ENCODE measurements at regions not wholly inside any gene's neighbourhood (a gene's known extent, or its start where the extent isn't known, plus 50 kb on each side); places are given as distances from the start of the nearest gene placed in this dataset.

DNA sequence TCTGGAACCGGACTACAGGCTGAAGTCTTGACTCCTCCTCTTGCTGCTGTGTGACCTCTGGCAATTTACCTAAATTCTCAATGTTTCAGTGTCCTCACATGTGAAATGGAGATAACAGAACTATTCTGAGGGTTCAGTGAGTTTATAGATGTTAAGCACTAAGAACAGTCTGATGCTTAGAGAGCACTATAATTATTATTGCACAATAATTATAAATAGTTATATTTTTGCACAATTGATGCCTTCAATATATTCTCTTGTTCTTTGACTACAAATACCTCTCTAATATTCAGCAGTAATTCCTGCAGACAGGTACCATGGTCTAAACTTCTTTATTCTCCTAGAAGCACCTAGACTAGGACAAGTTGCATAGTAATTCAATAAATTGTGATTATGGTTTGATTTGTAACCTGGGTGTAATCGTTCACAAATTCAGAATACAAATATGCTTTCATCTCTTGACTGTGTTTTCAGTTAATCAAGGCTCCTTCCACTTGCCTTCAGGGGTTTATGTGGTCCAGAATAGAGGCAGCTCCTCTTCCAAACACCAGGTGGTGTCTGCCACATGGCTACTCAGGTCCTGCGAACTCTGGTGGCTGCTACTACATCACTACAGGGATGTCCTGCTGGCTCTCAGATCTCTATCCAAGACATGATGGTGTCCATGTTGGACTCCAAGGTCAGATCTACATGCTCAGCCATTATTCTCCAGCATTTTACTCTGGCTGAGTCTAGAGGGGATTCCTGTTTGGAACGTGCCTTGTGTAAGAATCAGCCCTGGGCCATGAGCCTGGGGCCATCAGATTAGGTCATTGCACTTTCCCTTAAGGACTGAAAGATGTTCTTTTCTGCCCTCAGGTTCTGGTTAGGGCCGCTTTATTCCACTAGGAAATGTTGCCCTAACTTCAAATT, 103.4 kb downstream of the QRFPR start:
- DNase-seq: no peak

DNA sequence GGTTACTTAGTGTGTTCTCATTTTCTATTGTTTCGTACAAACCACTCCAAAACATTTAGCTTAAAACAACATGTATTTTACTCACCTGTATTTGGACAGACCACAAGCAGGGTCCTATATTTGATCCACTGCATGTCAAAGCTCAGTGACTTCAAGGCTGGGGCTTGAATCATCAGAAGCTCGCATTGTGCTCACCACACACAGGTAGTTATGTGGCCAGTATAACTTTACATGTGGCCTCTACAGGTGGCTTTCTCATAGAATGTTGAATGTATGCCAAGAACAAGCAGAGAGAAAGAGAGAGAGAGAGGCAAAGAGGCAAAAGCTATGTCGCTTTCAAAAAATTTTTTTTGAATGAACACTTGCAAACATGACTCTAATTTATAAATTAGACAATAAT, 107.6 kb downstream of the QRFPR start:
- DNase-seq: no peak

DNA sequence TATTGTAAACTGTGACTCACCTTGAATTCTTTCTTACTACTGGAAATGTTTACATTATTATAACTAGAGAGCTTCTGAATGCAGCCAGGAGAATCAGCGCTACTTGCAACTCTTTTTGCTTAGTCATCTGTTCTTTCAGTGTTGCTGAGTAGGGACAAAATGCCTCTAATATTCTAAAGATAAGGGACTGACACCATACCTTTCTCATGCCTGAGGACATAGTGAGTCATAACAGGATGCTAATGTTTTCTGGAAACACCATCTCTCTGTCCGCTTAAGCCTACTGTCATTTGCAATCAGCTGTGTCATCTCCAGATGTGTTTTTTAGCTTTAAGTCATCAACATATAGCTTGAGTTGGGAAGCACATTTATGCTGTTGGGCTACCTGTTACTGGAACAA, 108.3 kb downstream of the QRFPR start:
- peak; percentile 53 for DNase-seq

DNA sequence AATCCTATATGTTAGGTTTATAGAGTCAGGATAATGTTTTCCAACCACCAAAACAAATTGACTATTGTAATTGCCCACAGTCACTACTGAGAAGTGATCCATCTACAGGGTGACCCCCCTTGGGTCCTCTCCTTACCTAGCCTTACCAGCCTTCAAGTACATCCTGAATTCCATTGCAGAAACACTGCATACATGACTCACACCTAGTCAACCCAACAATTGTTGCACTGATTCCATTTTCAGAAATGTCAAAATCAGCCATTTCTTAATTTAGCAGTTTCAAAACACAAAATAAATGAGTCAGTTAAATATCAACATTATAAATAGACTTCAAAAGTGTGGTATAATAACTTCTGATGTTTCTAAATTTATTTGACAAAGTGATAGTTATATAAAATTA, 106.3 kb upstream of the TNIP3 start:
- DNase-seq: no peak

DNA sequence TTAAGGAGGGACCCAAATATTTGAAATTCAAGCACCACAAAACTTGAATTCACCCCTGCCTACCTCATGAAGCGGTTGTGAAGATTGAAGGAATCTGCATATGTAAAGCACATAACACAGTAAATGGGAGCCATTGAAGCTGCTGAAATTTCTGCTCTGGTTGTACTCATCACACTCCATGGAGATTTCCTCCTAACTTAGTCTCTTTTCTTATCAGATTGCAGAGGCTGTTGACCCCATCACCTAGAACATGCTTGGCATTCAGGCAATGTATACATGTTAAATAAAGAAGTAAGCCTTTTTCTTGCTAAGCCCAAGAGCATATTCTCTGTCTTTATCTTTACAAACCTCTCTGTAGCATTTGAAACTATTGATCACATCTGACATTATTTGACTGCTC, 104.9 kb upstream of the TNIP3 start:
- no peak for DNase-seq

DNA sequence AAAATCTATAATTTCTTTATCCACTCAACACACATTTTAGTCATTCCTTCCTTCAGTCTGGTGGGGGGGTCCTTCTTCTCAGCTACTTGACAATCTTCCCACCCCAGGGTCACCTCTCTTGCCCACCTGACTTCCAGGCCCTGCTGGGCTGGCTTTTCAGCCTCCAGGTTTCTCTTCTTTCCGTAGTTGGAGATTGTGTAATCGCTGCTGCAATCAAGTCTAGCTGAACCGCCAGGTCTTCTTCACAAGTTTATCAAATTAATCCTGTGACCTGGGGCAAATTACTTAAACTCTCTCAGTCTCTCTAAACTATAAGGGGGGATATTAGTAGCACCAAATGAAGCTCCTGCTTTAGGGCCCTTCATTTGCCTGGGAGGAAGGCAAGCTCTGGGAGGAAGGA, 102.9 kb upstream of the TNIP3 start:
- no peak for DNase-seq

DNA sequence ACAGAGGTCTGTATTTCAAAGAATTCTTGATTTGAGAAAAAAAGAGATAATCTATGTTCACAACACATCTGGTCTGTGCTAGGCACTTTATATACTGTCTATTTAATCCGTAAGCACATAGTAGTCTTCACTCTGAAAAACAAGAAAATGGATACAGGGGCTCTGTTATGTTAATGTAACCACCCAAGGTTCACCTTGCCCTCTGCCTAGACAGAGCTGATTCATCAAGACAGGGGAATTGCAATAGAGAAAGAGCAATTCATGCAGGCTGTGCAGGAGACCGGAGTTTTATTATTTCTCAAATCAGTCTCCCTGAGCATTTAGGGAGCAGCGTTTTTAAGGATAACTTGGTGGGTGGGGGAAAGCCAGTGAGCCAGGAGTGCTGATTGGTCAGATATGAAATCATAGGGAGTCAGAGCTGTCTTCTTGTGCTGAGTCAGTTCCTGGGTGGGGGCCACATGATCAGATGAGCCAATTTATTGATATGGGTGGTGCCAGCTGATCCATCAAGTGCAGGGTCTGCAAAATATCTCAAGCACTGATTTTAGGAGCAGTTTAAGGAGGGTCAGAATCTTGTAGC, 92.9 kb upstream of the TNIP3 start:
- no peak for DNase-seq

DNA sequence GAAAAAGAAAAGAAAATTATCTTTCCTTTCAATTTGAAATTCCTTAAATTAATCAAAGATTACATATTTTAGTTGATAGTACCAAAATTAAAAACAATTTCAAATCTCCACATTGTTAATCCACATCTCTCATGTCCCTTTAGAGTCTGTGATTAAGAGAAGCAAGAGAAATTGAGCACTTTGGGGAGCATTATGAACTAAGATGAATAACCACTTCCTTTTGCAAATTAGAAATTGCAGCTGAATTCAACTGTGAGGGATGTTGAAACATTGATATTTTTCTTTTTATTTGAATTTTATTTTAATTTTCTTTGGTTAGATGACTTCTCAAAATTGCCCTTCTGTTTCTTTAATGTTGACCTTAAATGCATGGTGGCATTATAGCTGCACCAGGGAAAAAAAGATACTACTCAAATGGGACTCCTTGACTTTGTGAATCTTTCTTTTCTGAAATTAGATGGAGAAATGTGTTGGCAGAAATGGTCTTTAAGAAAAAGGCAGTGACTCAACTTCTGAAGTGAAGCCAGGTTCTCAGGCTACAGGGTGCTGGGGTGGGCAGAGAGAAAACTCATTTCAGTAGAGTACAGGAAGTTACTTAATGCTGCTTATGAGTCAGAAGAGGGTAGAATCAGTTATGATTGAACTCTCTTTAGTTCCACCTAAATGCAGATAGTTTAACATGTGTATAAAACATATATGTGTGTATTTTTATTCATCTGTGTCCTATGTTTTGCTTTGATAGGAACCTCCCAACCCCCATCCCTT, 92.0 kb upstream of the TNIP3 start:
- DNase-seq: peak; percentile 92

DNA sequence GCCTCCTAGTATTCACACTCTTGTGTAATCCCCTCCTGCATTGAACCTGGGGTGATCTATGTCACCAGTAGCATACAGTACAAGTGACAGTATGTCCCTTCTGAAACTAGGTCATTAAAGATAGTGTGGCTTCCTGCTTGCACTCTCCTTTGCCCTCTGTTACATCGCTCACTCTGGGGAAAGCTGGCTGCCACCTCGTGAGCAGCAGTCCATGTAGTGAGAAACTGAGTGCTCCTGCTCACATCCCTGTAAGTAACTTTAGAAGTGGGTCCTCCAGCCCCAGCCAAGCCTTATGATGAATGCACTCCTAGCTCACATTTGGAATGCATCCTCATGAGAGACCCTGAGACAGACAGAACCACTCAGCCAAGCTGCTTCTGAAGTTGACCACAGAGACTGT, 89.8 kb upstream of the TNIP3 start:
- no peak for DNase-seq

DNA sequence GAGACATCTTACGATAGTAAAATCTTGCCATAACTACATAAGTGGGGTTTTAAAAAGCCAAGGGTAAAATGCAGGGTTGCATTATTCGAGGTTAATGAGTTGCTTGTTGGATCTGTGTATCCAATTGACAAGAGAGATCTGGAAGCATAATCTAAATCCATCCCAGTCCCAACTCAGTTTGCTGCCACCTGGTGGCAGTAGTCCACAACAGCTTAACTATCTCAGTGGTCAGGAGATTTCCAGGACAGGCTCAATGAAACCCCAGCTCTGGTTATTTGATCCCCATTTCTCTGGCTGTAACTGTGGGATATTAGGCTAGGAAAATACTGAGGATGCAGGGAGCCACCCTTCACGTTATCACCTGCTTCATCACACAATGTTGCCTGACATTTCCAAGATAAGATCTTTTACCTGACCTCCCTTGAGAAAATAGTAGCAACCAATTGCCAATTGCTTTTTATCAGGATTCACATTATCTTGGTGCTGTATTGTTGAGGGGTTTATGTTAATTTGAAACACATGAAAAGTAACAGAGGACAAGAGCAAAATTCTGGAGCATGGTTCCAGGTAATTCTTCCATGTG, 88.2 kb upstream of the TNIP3 start:
- peak; percentile 70 for DNase-seq

DNA sequence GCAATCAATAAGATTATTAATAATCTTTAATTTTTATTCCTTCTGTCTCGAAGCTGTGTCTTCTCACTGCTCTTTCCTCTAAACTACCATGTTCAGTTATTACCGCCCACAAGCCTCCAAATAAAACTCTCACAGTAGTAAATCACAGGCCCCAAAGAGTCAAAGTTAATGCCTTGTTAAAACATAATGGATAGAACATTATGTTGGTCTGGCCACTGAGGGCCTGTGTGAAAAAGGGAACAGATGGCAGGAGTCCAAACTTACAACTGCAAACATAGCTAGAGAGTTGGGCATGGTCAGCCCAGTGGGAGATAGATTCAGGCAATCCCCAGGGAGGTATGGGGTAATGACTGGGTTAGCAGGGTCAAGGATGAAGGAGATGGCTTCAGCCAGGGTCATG, 84.6 kb upstream of the TNIP3 start:
- no peak for DNase-seq

DNA sequence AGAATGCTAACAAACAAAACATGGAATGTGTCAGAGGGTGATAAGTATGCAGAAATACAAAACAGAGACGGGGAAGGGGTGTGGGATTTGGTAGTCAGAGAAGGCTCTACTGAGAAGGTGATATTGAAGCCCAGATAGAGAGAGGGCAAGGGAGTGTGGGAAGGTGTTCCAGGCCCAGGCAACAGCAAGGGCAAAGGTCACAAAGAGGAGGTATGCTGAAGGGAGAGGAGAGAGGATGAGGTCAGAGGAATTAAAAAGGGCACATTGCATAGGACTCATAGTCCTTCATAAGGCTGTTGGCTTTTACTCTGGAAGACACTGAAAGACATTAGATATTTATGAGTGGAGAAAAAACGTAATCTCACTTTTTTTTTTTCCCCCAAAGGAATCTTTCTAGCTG, 82.6 kb upstream of the TNIP3 start:
- no peak for DNase-seq

DNA sequence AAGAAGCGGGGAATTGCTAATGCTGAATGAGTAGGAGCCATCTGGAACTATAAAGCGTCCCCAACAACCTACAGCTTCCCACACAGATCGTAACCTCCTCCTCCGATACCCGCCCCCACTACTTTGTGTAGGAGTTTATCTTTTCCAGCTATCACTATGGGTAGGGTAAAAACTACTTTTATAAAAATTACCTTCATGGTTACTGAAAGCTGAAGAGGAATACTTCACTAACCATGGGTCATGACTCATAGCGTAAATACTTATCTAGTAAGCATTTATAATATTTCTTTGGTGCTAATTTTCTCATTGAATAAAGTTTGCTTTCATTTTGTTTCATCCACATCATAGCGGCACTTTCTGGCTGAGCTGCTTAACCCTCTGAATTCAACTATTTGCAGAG, 79.4 kb upstream of the TNIP3 start:
- DNase-seq: no peak

DNA sequence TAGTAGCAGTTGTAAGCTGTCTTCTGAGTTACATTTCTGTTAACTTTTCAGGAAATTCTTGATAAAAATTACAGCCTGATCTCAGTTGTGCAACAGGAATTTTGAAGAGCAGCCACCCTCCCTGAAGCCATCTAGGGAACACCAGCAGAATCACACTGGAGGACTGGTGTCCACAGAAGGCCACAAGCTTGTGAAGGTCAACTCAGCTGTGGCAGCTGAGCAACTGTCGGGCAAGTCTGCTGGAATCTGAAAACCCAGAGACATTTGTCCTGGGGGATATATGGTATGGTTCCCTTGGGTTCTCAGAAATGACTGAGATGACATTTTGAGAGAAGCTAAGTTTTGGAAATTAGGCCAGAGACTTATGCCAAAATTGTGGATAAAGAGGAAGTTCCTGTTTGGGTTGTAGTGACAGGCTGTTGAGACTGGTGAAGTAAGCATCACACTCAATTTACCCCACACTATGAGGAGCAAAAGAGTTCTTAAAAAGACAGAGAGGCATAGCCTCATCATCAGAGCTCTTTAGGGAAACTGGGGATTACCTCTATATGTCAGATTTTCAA, 78.1 kb upstream of the TNIP3 start:
- DNase-seq: no peak

DNA sequence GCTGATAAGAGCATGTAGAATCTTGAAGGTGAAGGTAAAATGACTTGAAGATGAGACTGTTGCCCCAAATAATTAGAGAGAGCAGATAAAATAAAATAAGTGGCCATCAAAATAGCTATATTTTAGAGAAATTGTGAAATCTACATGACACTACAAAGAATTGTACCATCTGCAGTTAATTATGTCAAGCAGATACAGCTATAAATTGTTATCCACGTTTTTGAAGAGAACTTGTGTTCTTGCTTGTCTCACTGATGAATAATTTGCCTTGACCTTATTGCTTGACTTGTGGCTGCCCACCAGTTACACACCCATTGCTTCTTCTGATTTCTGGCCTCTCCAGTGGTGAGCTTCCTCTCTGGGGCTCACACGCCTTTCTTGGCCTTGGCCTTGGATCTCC, 75.8 kb upstream of the TNIP3 start:
- DNase-seq: peak; percentile 31

DNA sequence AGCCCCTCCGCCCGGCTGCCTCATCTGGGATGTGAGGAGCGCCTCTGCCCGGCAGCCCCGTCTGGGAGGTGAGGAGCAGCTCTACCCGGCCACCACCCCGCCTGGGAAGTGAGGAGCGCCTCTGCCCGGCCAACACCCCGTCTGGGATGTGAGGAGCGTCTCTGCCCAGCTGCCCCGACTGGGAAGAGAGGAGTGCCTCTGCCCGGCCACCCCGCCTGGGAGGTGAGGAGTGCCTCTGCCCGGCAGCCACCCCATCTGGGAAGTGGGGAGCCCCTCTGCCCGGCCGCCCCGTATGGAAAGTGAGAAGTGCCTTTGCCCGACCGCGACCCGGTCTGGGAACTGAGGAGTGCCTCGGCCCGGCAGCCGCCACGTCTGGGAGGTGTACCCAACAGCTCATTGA, 74.3 kb upstream of the TNIP3 start:
- DNase-seq: no peak

DNA sequence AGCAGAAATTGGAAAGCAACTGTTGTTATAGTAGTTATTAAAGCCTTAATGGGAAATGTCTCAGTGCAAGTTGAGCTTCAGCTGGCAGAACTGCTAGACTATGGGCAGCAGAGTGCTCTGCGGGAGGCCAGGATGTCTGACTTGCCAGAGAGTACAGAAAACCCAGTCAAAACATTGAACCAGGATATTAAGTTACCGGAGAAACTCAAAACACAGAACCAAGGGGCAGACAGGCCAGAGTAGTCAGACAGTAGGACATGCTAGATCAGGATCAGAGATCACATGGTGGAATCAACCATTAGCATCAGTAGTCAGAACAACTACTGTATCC, 72.9 kb upstream of the TNIP3 start:
- DNase-seq: no peak

DNA sequence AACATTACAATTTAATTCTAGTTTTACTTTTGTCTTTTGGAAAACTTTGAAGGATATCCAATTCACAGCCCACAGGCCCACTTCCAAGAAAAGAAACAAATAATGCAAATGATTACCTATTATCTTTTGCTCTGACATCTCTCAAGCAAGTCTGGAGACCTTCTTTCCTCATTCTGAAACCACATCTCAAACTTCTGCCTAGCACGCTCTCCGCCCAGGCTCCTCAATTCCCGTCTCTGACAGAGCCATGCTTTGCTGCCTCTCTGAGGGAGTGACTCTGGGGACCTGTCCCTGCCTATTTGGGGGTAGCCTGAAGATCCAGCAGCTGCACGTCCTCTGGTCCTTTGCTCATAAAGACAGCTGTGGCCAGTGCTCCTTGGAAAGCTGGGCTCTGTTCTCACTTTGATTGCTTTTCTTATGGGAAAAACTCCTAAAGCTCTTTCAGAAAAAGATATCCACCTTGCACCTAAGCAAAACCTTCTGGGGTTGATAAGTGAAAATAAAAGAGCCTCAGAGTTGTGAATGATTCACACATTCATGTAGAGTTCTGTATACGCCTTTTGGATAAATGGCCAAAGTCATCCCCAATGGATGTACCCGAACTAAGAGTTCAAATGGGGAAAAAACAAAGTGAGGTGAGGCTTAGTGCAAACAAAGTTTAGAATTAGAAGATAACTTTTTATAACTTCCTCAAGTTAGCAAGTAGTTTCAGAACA, 72.4 kb upstream of the TNIP3 start:
- no peak for DNase-seq

DNA sequence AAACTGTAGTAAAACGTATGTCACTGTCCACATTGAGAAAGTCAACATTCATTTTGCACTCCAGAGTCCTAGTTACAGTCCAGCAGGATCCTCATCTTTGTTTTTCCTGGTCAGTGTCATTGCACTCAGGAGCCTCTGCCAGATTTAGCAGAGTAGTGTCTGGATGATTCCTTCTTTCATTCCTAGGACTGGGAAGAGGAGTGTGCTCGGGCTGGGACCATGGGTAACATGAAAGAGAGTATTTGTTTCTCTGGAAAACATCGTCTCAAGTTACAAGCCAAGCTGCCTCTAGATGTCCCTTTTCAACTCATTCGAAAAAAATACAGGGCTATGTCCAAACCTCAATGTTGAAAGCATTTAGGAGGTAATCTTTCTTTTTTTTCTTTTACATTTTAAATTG, 69.9 kb upstream of the TNIP3 start:
- no peak for DNase-seq

DNA sequence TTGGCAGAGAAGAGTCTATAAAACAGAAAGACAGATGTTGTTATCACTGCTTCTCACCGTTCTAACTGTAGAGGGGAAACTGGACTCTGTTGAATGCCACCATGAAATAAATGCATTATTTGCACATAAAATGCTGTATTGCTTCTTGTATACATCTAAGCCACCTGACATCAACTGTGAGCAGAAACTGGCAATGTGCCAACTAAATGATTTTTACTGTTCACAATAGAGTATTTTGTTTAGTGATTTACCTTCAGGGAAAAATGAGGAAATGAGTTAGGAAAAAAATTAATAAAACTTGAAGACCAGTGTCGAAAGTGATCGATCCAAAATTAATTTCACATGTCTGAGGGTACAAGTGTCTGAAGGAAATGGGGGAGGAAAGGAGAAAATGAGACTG, 65.9 kb upstream of the TNIP3 start:
- no peak for DNase-seq

DNA sequence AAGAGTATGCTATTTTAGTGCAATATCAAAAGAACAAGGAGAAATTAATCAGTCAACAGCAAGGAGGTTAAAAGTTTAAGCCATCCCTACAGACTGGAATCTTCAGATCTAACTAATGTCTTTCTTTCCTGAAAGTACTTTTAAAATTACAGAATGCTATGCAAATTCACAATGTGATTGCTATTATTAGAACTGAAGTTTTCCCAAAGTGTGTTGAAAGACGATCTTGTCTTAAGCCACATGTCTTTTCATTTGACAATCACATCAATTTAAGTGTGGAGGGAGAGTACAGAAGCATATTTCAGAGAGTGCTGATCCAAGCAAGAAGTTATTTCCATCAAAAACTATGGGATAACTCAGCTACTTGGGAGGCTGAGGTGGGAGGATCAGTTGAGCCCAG, 64.7 kb upstream of the TNIP3 start:
- DNase-seq: peak; percentile 15

DNA sequence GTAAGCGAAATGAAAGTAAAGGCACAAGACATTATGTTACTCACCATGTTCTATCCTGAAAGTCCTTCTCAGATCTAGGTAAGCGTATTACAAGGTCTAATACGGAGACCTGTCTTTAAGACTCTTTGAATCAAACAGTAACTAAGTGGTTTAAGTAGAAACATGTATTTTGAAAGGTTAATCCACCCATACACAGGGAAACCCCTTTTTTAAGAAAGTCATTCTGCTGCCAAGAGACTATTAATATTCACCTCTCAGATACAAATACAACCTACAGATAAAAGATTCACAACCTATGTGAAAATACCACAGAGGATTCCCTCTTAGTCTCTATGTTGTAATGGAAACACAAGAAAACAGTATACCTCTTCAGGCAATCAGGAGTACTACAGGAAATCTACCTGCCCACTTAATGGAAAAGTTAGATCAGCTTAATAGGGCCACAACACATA, 63.2 kb upstream of the TNIP3 start:
- DNase-seq: no peak

DNA sequence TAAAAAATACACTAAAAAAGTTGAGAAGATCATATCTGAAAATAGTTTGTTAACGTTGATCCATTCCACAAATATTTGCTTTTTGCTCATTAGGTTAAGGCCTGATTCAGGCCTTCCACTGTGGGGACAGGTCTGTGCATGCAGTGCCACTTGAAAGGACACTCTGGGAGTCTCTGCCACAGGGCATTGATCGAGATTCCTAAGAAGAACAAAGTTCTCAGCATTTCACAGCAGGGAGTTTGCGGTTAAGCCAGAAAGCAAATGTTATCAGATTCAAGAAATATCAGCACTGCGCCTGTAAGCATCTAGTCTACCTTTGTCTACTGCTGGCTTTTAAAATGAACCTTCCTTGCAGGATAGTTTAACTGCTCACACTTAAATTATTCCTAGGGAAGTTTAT, 62.2 kb upstream of the TNIP3 start:
- DNase-seq: no peak

Measured in fibroblast of upper back skin (primary cell).